Neuron (in vitro differentiated cells): ENCODE measurements at regions not wholly inside any gene's neighbourhood (a gene's known extent, or its start where the extent isn't known, plus 50 kb on each side); places are given as distances from the start of the nearest gene placed in this dataset.

Source experiments
- H2AFZ ChIP-seq: one replicate; pipeline ENCODE4 v1.6.1; 2013; ENCODE audit warnings: low read depth, mild to moderate bottlenecking, inconsistent platforms, low read length, moderate library complexity
- H3K27me3 ChIP-seq: one replicate; pipeline ENCODE4 v1.6.1; 2013; ENCODE audit warnings: low read length; ENCODE audit not compliant: insufficient read depth
- H3K36me3 ChIP-seq: one replicate; pipeline ENCODE4 v1.6.1; 2013; ENCODE audit warnings: low read length; ENCODE audit not compliant: insufficient read depth
- H3K4me1 ChIP-seq: one replicate; pipeline ENCODE4 v1.6.1; 2013; ENCODE audit warnings: low read length; ENCODE audit not compliant: insufficient read depth
- H3K4me3 ChIP-seq: 2 replicates; pipeline ENCODE4 v1.5.1; 2013; ENCODE audit warnings: mild to moderate bottlenecking, low read length, moderate library complexity
- H3K9me3 ChIP-seq: one replicate; pipeline ENCODE4 v1.6.1; 2013; ENCODE audit warnings: low read length

DNA sequence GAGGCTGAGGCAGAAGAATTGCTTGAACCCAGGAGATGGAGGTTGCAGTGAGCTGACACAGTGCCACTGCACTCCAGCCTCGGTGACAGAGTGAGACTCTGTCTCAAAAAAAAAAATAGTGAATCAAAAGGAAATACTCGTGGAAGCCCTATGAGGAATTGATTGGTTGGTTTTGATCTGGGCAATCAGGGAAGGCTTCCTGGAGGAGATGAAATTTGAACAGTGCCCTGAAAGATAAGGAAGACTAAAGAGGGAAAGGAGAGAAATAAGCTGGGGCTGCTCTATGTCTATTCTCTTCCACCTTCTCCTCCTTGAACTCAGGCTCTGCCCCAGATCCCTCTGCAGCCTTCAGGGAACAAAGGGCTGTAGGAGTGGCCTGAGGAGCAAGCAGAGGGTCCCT is 54.1 kb downstream of the IRF2BPL start:
- H3K36me3 ChIP-seq: no peaks in the 10 kb centered on the region
- no peaks in the 10 kb centered on the region for H3K9me3 ChIP-seq

DNA sequence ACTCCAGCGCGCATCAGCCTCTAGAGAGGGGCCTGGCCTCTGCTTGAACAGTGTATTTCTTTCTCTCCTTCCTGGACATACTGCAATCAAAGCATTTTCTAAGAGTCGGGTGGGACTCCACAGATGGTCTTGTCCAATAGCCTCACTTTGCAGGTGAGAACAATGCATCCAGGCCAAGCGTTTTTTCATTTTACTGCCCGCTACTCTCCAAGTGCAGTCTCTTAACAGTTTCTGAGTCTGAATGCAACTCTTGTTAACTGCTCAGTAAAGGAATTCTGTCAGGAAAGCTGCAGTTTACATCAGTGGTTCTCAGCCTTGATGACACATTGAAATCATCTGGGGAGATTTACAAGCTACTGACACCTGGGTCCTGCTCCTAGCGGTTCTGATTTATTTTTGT is 57.0 kb downstream of the IRF2BPL start:
- no peak overlapping the region for H3K4me3 ChIP-seq
- H3K9me3 ChIP-seq: no peaks in the 10 kb centered on the region
- H3K27me3 ChIP-seq: no peaks in the 10 kb centered on the region
- no peaks in the 10 kb centered on the region for H3K36me3 ChIP-seq
- no peak overlapping the region for H2AFZ ChIP-seq
- H3K4me1 ChIP-seq: no peaks in the 10 kb centered on the region

More for the DNA sequence above, 54.1 kb downstream of the IRF2BPL start:
- no peak overlapping the region for H2AFZ ChIP-seq
- H3K27me3 ChIP-seq: no peaks in the 10 kb centered on the region
- no peaks in the 10 kb centered on the region for H3K4me1 ChIP-seq
- no peak overlapping the region for H3K4me3 ChIP-seq

DNA sequence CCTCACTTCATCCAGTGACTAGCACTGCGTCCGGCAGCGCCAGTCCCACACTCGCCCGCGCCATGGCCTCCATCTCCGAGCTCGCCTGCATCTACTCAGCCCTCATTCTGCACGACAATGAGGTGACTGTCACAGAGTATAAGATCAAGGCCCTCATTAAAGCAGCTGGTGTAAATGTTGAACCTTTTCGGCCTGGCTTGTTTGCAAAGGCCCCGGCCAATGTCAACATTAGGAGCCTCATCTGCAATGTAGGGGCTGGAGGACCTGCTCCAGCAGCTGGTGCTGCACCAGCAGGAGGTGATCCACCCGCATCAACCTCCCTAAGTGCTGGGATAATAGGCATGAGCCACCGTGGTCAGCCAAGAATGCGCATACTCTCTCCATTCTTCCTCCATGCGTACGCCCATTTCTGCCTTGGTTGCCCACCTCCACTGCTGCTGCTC is 59.9 kb downstream of the IRF2BPL start:
- Histone ChIP-seq H3K36me3 (no peaks in the 10 kb centered on the region), H3K4me3 (no peak overlapping the region), H3K4me1 (no peaks in the 10 kb centered on the region), H2AFZ (no peak overlapping the region), H3K27me3 (no peaks in the 10 kb centered on the region), H3K9me3 (no peaks in the 10 kb centered on the region)

DNA sequence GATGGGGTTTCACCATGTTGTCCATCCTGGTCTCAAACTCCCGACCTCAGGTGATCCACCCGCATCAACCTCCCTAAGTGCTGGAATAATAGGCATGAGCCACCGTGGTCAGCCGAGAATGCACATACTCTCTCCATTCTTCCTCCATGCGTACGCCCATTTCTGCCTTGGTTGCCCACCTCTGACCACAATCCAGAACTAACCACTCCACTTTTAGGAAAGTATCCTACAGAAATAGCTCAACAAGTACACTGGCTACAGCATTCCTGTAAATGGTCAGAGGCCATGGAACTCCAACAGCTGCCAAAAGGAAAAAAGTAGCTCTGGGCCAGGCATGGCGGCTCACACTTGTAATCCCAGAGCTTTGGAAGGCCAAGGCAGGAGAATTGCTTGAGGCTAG is 60.7 kb downstream of the IRF2BPL start:
- Histone ChIP-seq H3K27me3 (no peaks in the 10 kb centered on the region), H3K9me3 (no peaks in the 10 kb centered on the region), H3K4me1 (no peaks in the 10 kb centered on the region), H3K4me3 (no peak overlapping the region), H2AFZ (no peak overlapping the region), H3K36me3 (no peaks in the 10 kb centered on the region)

DNA sequence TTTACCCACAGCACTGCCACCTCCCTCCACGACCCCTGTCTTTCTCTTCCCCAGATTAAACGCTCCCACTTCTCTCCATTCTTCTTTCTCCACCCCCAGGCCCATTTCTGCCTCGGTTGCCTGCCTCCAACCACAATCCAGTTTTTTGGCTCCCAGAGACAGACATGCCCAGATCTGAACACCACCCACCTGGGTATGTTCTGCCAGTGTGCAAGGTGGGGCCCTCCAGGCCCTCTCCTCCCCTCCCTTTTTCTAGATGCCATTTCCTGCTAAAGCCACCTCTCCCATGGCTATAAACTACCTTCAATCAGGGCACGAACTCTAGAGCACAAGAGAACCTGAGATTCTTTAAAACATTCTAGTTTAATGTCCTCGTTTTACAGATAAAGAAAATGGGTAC is 63.3 kb downstream of the IRF2BPL start:
- Histone ChIP-seq H3K4me3 (no peak overlapping the region), H3K27me3 (no peaks in the 10 kb centered on the region), H2AFZ (no peak overlapping the region), H3K4me1 (peaks cover 12% of the 10 kb centered on the region), H3K36me3 (no peaks in the 10 kb centered on the region), H3K9me3 (no peaks in the 10 kb centered on the region)

DNA sequence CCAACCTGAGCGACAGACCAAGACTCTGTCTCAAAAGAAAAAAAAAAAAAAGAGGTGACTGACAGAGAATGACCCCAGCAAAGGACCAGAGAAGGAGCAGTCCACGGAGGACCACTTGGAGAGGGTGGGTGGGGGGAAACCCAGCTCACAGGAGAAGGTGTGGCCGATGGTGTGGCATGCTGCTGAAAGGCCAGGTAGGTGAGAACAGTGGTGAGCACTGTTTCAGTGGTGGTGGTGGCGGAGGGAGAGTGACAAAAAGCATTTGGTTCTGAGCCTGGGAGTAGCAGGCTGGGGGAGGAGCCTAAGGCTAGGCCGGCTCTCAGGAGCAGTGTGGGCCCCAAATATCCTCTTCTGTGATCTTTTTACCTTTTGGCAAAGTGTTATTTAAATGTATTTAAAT is 63.8 kb downstream of the IRF2BPL start:
- Histone ChIP-seq H2AFZ (no peak overlapping the region), H3K9me3 (no peaks in the 10 kb centered on the region), H3K4me3 (no peak overlapping the region), H3K36me3 (no peaks in the 10 kb centered on the region), H3K4me1 (peaks cover 12% of the 10 kb centered on the region), H3K27me3 (no peaks in the 10 kb centered on the region)

DNA sequence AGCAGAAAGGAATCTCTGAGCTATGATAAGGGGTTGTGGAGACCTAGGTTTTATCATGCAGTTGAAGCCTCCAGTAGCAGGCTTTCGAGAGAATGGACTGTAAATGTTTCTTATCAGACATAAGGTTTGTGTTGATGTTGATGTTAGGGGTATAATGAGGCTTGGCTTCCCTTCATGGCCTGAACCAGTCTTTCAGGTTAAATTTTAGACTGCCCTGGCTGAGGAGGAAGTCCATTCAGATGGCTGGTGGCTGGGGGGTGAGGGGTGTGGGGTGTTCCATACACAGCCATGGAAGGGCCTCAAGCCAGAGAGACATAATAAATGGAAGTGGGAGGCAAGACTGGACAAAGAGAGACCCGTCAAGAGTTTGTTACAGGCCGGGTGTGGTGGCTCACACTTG is 65.1 kb downstream of the IRF2BPL start:
- H3K36me3 ChIP-seq: no peaks in the 10 kb centered on the region
- H3K4me1 ChIP-seq: peaks cover 24% of the 10 kb centered on the region

DNA sequence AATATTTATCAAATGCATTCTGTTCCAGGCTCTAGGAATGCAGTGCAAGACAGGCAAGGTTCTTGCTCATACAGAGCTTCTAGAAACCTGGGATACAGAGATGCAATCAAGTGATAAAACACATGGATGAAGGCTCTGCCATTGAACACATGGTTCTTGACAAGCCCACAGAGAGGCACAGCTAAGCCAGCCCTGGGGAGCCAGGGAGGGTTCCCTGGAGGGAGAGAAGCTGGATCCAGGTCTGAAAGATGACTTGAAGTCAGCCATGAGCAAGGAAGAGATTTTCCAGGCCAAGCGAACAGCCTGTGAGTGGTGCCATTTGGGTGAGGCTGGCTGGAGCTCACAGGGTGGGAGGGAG is 66.2 kb downstream of the IRF2BPL start:
- peak overlapping the region; percentile 39 for H3K4me3 ChIP-seq

More for the DNA sequence above, 65.1 kb downstream of the IRF2BPL start:
- H3K4me3 ChIP-seq: no peak overlapping the region
- no peaks in the 10 kb centered on the region for H3K27me3 ChIP-seq
- no peaks in the 10 kb centered on the region for H3K9me3 ChIP-seq
- no peak overlapping the region for H2AFZ ChIP-seq

DNA sequence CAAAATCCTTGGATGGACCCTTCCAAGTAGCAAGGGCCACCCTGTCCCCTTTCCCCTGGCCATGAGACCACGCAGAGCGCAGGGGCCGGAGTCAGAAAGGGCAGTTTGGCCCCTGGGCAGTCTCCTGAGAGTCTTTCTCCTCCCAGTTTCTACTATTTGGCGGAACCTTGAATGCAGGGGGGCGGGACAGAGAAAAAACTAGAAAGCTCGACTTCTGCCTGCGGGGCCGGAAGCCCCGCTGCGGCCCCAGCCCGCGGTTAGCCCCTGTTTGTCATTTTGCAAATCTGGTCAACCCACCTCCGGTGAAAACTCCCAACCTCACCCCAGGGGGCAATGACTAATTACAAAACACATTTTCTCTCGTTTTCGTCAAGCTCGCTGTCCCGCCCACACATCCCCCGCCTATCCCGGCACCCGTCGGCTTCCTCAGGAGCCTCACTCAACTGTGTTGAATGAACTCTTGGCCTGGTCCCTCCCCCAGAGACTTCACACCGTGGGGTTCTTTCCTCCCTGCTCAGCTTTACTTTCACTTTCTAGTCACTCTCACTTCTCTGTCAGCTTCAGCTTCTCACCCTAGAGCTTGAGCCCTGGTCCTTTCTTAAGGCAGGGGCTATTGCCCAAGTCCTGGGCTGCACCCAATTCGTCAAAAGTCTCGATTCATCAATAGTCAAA is 66.7 kb downstream of the IRF2BPL start:
- peak overlapping the region; percentile 73 for H2AFZ ChIP-seq

More for the DNA sequence above, 66.2 kb downstream of the IRF2BPL start:
- H3K9me3 ChIP-seq: no peaks in the 10 kb centered on the region
- H2AFZ ChIP-seq: peak overlapping the region; percentile 73
- no peaks in the 10 kb centered on the region for H3K27me3 ChIP-seq
- peaks cover 31% of the 10 kb centered on the region for H3K4me1 ChIP-seq
- H3K36me3 ChIP-seq: no peaks in the 10 kb centered on the region

DNA sequence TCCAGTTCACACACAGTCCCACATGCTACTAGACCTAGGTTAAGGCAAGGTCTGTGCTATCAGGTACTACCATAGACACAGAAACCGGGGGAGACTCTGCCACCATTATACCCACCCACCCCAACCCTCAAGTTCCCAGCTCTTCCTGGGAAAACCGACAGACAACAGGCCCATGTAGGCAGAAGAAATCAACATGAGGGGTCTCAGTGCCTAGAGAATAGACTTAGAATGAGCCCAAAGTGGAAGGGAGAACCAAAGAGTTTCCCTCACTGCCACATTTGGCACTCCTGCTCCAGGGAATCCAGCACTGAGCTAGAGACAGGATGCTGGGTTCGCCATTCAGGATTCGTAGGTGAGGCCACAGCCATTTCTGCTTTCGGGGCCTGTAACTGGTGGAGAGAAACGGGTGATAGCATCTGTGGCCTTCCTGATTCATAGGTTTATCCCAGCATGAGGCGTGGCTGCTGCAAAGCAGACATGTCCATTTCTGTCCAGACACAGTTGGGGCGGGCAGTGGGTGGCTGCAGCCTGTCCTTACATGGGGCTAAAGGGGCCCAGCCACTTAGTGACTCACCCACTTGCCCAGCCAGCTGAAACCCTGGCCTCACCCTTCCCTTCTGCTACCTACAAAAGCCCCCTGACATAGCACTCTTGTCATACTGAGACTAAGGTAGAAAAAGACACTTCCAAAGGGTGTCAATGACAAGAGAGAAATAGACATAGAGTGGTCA is 69.4 kb downstream of the IRF2BPL start:
- no peaks in the 10 kb centered on the region for H3K27me3 ChIP-seq
- H3K4me1 ChIP-seq: peaks cover 53% of the 10 kb centered on the region
- H3K9me3 ChIP-seq: no peaks in the 10 kb centered on the region
- H3K4me3 ChIP-seq: no peak overlapping the region
- no peaks in the 10 kb centered on the region for H3K36me3 ChIP-seq
- H2AFZ ChIP-seq: no peak overlapping the region

More for the DNA sequence above, 66.7 kb downstream of the IRF2BPL start:
- Histone ChIP-seq H3K4me3 (peak overlapping the region; percentile 39), H3K36me3 (no peaks in the 10 kb centered on the region), H3K9me3 (no peaks in the 10 kb centered on the region), H3K27me3 (no peaks in the 10 kb centered on the region), H3K4me1 (peaks cover 35% of the 10 kb centered on the region)

DNA sequence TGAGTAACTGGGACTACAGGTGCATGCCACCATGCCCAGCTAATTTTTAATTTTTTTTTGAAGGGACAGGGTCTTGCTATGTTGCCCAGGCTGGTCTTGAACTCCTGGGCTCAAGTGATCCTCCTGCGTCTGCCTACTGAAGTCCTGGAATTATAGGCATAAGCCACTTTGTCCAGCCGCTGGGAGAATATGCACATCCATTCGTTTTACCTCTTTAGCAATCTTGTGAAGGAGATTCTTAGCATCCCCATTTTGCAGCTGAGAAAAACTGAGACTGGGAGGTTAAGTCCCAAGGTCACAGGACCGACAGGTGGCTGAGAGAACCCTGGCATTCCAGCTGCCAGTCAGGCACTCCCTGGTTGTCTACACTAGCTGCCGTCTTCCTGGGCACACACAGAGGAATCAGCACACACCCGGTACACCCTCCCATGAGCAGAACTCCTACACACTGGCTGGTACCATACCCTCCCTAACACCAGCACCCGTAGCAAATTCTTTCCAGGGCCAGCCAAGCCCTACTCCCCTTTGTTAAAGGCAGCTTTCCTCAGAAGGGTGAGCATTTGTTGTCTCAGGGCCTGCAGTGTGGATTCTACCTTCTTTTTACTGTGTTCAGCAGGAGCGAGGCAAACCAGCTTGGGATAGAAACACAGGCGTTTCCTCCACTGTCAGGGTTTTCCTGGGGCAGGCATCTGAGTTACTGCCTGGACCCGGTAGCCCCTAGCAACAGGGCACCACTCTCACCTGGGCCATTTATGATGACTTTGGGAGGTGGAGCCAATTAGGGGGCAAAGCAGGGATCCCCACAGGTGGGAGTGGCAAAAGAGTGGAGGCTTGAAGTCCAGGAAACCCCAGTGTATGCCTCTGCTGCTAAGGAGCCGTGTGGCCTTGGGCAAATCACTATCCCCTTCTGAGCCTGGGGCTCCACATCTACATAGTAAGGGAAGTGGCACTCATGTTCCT is 70.2 kb downstream of the IRF2BPL start:
- Histone ChIP-seq H3K4me3 (no peak overlapping the region), H3K27me3 (no peaks in the 10 kb centered on the region), H3K4me1 (peaks cover 53% of the 10 kb centered on the region), H3K9me3 (no peaks in the 10 kb centered on the region), H3K36me3 (no peaks in the 10 kb centered on the region), H2AFZ (no peak overlapping the region)

DNA sequence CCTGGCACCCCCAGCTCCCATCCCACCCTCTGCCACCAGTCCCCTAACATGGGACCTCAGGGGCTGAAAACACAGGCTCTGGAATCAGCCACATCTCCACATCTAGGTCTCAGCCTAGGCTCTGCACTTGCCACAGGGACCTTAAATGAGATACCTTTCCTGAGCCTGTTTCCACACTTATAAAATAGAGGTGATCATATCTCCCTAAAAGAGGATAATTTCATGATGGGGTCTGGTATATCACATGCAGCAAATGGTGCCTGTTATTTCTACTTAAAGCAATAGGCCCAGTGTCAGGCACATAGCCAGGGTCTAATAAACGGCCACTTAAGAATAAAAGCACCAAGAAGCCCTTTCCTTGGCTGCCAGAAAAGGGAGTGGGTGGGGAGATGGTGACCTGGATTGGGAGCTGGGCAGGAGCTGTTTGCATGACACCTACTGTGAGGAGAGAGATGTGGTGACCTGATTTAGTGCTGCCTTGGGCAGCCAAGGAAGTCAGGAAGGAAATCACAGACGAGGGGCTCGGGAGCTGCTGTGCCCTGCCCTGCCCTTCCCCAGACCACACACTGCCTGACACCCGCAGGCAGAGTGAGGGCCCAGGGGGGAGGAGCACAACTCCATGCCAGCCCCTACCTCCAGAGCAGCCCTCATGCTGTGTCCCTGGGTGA is 71.2 kb downstream of the IRF2BPL start:
- Histone ChIP-seq H3K4me1 (peaks cover 51% of the 10 kb centered on the region), H3K9me3 (no peaks in the 10 kb centered on the region), H3K4me3 (peak overlapping the region; percentile 55), H3K36me3 (no peaks in the 10 kb centered on the region), H3K27me3 (no peaks in the 10 kb centered on the region), H2AFZ (no peak overlapping the region)
